Neutrophil (primary cell): ENCODE measurements at regions not wholly inside any gene's neighbourhood (a gene's known extent, or its start where the extent isn't known, plus 50 kb on each side); places are given as distances from the start of the nearest gene placed in this dataset.

Experiments
- H3K27ac ChIP-seq: fragments of 200-600 bp; sonication (generic); 2 replicates; pipeline ENCODE4 v1.5.1; 2016; ENCODE audit warnings: mild to moderate bottlenecking, moderate library complexity
- H3K27me3 ChIP-seq: fragments of 200-600 bp; sonication (generic); 2 replicates; pipeline ENCODE4 v1.6.0; 2016; ENCODE audit warnings: mild to moderate bottlenecking
- H3K36me3 ChIP-seq: fragments of 200-600 bp; sonication (generic); 2 replicates; pipeline ENCODE4 v1.5.1; 2017
- H3K4me1 ChIP-seq, 2 experiments: fragments of 200-600 bp in 1 of 2; sonication (generic) in 1 of 2; 1 replicate in 1 of 2; 2 replicates in 1 of 2; pipeline versions ENCODE4 v1.5.1 to v1.6.1; 2013 to 2016; ENCODE audit warnings: low read depth in 1 of 2, low read length in 1 of 2, mild to moderate bottlenecking in 1 of 2, moderate library complexity in 1 of 2; ENCODE audit not compliant: control insufficient read depth in 1 of 2, insufficient read depth in 1 of 2
- H3K4me3 ChIP-seq, 2 experiments: fragments of 200-600 bp in 1 of 2; sonication (generic) in 1 of 2; 1 replicate in 1 of 2; 2 replicates in 1 of 2; pipeline ENCODE4 v1.5.1; 2013 to 2016; ENCODE audit warnings: low read depth in 1 of 2, low read length in 1 of 2, mild to moderate bottlenecking in 1 of 2, moderate library complexity in 1 of 2
- H3K9me3 ChIP-seq: fragments of 200-600 bp; sonication (generic); 2 replicates; pipeline ENCODE4 v1.5.1; 2016
- CTCF ChIP-seq: fragments of 200-600 bp; sonication (generic); IDR thresholded peaks from 2 replicates; pipeline ENCODE4 v1.5.1; 2016; ENCODE audit warnings: antibody characterized with exemption

- H3K4me1 ChIP-seq: peaks cover 20 to 32% of the 10 kb centered on the region in 2 experiments
- H3K27ac ChIP-seq: no peak overlapping the region
- H3K4me3 ChIP-seq: no peak overlapping the region
- no peaks in the 10 kb centered on the region for H3K27me3 ChIP-seq
- H3K36me3 ChIP-seq: no peaks in the 10 kb centered on the region
- H3K9me3 ChIP-seq: no peaks in the 10 kb centered on the region
- no peak for TF ChIP-seq CTCF
These were observed 284.0 kb upstream of the TLE4 start for GRCh38 chr9:79287708-79288290.

DNA sequence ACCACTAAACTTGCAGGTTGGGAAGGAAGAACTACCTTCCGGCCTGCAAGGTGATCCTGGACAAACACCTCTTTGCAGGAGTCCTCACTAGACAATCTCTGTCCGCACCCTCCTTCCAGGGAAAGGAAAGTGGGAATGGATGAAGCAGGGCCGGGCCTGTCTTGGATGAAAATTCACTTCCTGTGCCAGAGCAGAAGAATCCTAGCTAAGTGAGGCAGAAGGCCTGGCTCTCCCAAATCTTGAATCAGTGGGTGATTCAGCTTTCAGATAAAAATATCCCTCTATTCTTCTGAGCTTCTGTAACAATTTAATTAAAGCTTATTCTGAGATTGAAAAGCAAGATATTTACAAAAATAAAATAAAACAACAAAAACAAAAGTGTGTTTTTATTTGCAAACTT, 281.9 kb upstream of the TLE4 start:
- no peaks in the 10 kb centered on the region for H3K9me3 ChIP-seq
- no peak for TF ChIP-seq CTCF

DNA sequence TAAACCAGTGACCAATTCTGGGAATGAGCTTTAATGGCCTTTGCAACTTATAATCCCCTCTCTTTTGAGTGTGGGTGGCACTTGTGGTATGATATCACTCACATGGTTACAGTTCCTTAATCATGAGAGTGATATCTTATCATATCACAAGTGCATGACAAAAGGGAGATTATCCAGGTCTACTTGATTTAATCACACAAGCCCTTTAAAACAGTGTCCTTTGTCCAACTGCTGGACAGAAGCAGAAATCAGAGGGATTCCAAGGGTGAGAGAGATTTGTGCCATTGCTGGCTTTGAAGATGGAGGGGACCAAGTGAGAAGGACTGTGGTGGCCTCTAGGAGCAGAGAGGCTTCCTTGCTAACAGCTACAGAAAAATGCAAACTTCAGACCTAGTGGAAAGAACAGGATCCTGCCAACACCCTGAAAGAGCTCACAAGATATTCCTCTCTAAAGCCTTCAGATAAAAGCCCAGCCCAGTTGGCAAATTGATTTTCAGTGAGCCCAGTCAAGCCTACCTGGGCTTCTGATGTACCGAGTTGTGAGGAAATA, 279.0 kb upstream of the TLE4 start:
- Histone ChIP-seq H3K4me3 (no peak overlapping the region), H3K27me3 (no peaks in the 10 kb centered on the region), H3K27ac (no peak overlapping the region), H3K36me3 (no peaks in the 10 kb centered on the region), H3K4me1 (peaks cover under 1 to 6% of the 10 kb centered on the region in 2 experiments), H3K9me3 (no peaks in the 10 kb centered on the region)
- TF ChIP-seq CTCF: no peak

More for the DNA sequence above, 281.9 kb upstream of the TLE4 start:
- H3K27me3 ChIP-seq: no peaks in the 10 kb centered on the region
- no peak overlapping the region for H3K27ac ChIP-seq
- H3K36me3 ChIP-seq: no peaks in the 10 kb centered on the region
- peaks cover 7 to 16% of the 10 kb centered on the region in 2 experiments for H3K4me1 ChIP-seq
- no peak overlapping the region for H3K4me3 ChIP-seq

GRCh38 chr9:79300068-79300467, 271.7 kb upstream of the TLE4 start:
- Histone ChIP-seq H3K27me3 (no peaks in the 10 kb centered on the region), H3K36me3 (no peaks in the 10 kb centered on the region), H3K4me3 (no peak overlapping the region), H3K4me1 (no peaks in the 10 kb centered on the region), H3K27ac (no peak overlapping the region), H3K9me3 (no peaks in the 10 kb centered on the region)
- no peak for TF ChIP-seq CTCF

- Histone ChIP-seq H3K4me3 (no peak overlapping the region), H3K9me3 (no peaks in the 10 kb centered on the region), H3K27me3 (no peaks in the 10 kb centered on the region), H3K36me3 (no peaks in the 10 kb centered on the region), H3K4me1 (no peaks in the 10 kb centered on the region), H3K27ac (no peak overlapping the region)
- no peak for TF ChIP-seq CTCF
These were observed 270.7 kb upstream of the TLE4 start for GRCh38 chr9:79301085-79301484.
